T-cell (primary cell): ENCODE measurements at regions not wholly inside any gene's neighbourhood (a gene's known extent, or its start where the extent isn't known, plus 50 kb on each side); places are given as distances from the start of the nearest gene placed in this dataset.
"Not testable (repeated sequence)": the region's sequence is repeated elsewhere in the genome, so short reads cannot be mapped to it uniquely, and the experiment has no call there.

Source experiments
- ATAC-seq, 4 experiments: fragments of 200-7000 bp in 3 of 4; fragments of 150-1000 bp in 1 of 4; cut with Tn5 transposase; replicated peaks in 1 of 4; 1 replicate in 3 of 4; 2 replicates in 1 of 4; pipeline ENCODE4 v1.10.0; 2021; ENCODE audit warnings: moderate library complexity in 3 of 4, mild to moderate bottlenecking in 2 of 4, moderate number of reproducible peaks in 1 of 4
- CTCF ChIA-PET, 2 donors: fragments of 300-600 bp; sonication (Branson Sonifier 250); formaldehyde crosslinking; loops; one replicate each; lab custom pipeline; 2022; ENCODE audit warnings: antibody characterized with exemption in 2 of 2; lab: Charles Lee
- POLR2A ChIA-PET, 2 donors: fragments of 300-600 bp; sonication (Branson Sonifier 250); formaldehyde crosslinking; loops; one replicate each; lab custom pipeline; 2022; ENCODE audit warnings: antibody characterized with exemption in 2 of 2; lab: Charles Lee
- DNase-seq, 35 experiments: peaks; one replicate each; pipeline versions ENCODE4 v3.0.0 to v3.0.0-alpha.2; 2013 to 2023
- H3K27ac ChIP-seq: one replicate; pipeline ENCODE4 v1.5.1; 2013; ENCODE audit warnings: low read length
- H3K27me3 ChIP-seq, 2 experiments: replicated peaks in 1 of 2; 1 replicate in 1 of 2; 2 replicates in 1 of 2; pipeline versions ENCODE4 v1.6.1 to v1.7.0; 2013; ENCODE audit warnings: low read length in 1 of 2, mixed read lengths in 1 of 2; ENCODE audit not compliant: control insufficient read depth in 2 of 2, insufficient read depth in 2 of 2; ENCODE audit errors: extremely low read depth in 1 of 2
- H3K36me3 ChIP-seq, 2 donors: 1 replicate in 1 of 2; 2 replicates in 1 of 2; pipeline versions ENCODE4 v1.6.1 to v1.7.0; 2013; ENCODE audit warnings: low read length in 1 of 2; ENCODE audit not compliant: control insufficient read depth in 2 of 2, insufficient read depth in 1 of 2; ENCODE audit errors: extremely low read depth in 1 of 2
- H3K4me1 ChIP-seq, 2 experiments: 1 replicate in 1 of 2; 2 replicates in 1 of 2; pipeline versions ENCODE4 v1.6.1 to v1.7.0; 2013; ENCODE audit warnings: low read length in 2 of 2, mixed read lengths in 1 of 2; ENCODE audit not compliant: insufficient read depth in 2 of 2, control insufficient read depth in 1 of 2; ENCODE audit errors: extremely low read depth in 1 of 2
- H3K4me3 ChIP-seq, 2 donors: 1 replicate in 1 of 2; 2 replicates in 1 of 2; pipeline versions ENCODE4 v1.5.1 to v1.7.0; 2013; ENCODE audit warnings: mild to moderate bottlenecking in 2 of 2, low read length in 1 of 2, moderate library complexity in 1 of 2; ENCODE audit not compliant: control insufficient read depth in 1 of 2; ENCODE audit errors: extremely low read depth in 1 of 2
- H3K9me3 ChIP-seq: 2 replicates; pipeline ENCODE4 v1.7.0; 2013
- H3K27ac Mint-ChIP-seq, 2 donors: one replicate each; pipeline ENCODE4 v1.8.0; 2020 to 2021; ENCODE audit warnings: mild to moderate bottlenecking in 2 of 2, mixed read lengths in 2 of 2
- H3K27me3 Mint-ChIP-seq, 2 donors: one replicate each; pipeline ENCODE4 v1.8.0; 2021 to 2022; ENCODE audit warnings: mixed read lengths in 2 of 2
- H3K36me3 Mint-ChIP-seq: one replicate; pipeline ENCODE4 v1.8.0; 2021; ENCODE audit warnings: mixed read lengths
- H3K4me1 Mint-ChIP-seq, 3 donors: one replicate each; pipeline ENCODE4 v1.8.0; 2020 to 2022; ENCODE audit warnings: mixed read lengths in 3 of 3, mild to moderate bottlenecking in 1 of 3
- H3K4me3 Mint-ChIP-seq, 3 donors: one replicate each; pipeline ENCODE4 v1.8.0; 2020 to 2022; ENCODE audit warnings: mild to moderate bottlenecking in 3 of 3, mixed read lengths in 3 of 3, moderate library complexity in 3 of 3
- H3K9me3 Mint-ChIP-seq, 3 donors: one replicate each; pipeline ENCODE4 v1.8.0; 2020 to 2022; ENCODE audit warnings: mixed read lengths in 3 of 3
- WGBS: methylation state at CpG from one replicate; pipeline ENCODE4 v1.1.5; 2013; ENCODE audit warnings: missing lambda C conversion rate; ENCODE audit not compliant: insufficient coverage; 5-methylcytosine and 5-hydroxymethylcytosine counted together

- ATAC-seq, H3K4me3 ChIP-seq, H3K4me3 Mint-ChIP-seq, CTCF ChIA-PET, POLR2A ChIA-PET, H3K27ac ChIP-seq, H3K27ac Mint-ChIP-seq, DNase-seq, H3K36me3 ChIP-seq, H3K9me3 ChIP-seq, H3K27me3 Mint-ChIP-seq: not testable (repeated sequence)
- Histone ChIP-seq H3K27me3 (peaks cover 0 to 22% of the 10 kb centered on the region in 2 experiments), H3K4me1 (peaks cover 7 to 14% of the 10 kb centered on the region in 2 experiments)
- peaks cover 8 to 16% (median 8%) of the 10 kb centered on the region in 3 donors for H3K4me1 Mint-ChIP-seq
- H3K9me3 Mint-ChIP-seq, result peaks cover 0 to 23% (median 14%) of the 10 kb centered on the region in 3 donors
- WGBS, result 75% methylated on average over 2 of the region's 5 CpGs
- H3K36me3 Mint-ChIP-seq, result peaks cover 24% of the 10 kb centered on the region
Observed at GRCh38 chr4:3381208-3381607, 60.6 kb upstream of the HGFAC start.

GRCh38 chr4:3382251-3382650 lies 59.5 kb upstream of the HGFAC start:
- no peaks in the 10 kb centered on the region for H3K9me3 ChIP-seq
- no peaks in the 10 kb centered on the region for H3K36me3 ChIP-seq
- Mint-ChIP-seq H3K9me3 (peaks cover 0 to 23% (median 14%) of the 10 kb centered on the region in 3 donors), H3K27me3 (peaks cover 0 to 2% of the 10 kb centered on the region in 2 donors), H3K4me1 (peaks cover 8 to 17% (median 8%) of the 10 kb centered on the region in 3 donors), H3K27ac (no peak overlapping the region), H3K4me3 (no peak overlapping the region), H3K36me3 (peaks cover 24% of the 10 kb centered on the region)
- ChIA-PET CTCF (no interaction called here), POLR2A (no interaction called here)
- no peak overlapping the region for H3K27ac ChIP-seq
- peaks cover 0 to 21% of the 10 kb centered on the region in 2 experiments for H3K27me3 ChIP-seq
- peaks cover 7 to 14% of the 10 kb centered on the region in 2 experiments for H3K4me1 ChIP-seq
- ATAC-seq (no peak), DNase-seq (no peak)
- 100% methylated on average over 1 of the region's 6 CpGs for WGBS
- H3K4me3 ChIP-seq, result no peak overlapping the region

GRCh38 chr4:3384391-3384770 lies 57.4 kb upstream of the HGFAC start:
- no peak overlapping the region for H3K4me3 ChIP-seq
- H3K4me3 Mint-ChIP-seq, result peak overlapping the region in 1 of 3 donors; percentile 25
- CTCF ChIA-PET, result no interaction called here

GRCh38 chr4:3384771-3385710 lies 56.7 kb upstream of the HGFAC start:
- Histone ChIP-seq H3K27me3 (peaks cover 0 to 32% of the 10 kb centered on the region in 2 experiments), H3K4me1 (peaks cover 7 to 14% of the 10 kb centered on the region in 2 experiments), H3K9me3 (no peaks in the 10 kb centered on the region), H3K4me3 (peak overlapping the region in 1 of 2 donors; percentile 30), H3K27ac (no peak overlapping the region), H3K36me3 (no peaks in the 10 kb centered on the region)
- peak in 2 of 4 experiments; percentile 20 to 43 for ATAC-seq
- Mint-ChIP-seq H3K9me3 (peaks cover 0 to 10% (median 8%) of the 10 kb centered on the region in 3 donors), H3K36me3 (peaks cover 10% of the 10 kb centered on the region), H3K4me3 (peak overlapping the region in 1 of 3 donors; percentile 47), H3K27me3 (peaks cover 0 to 2% of the 10 kb centered on the region in 2 donors), H3K27ac (no peak overlapping the region), H3K4me1 (peaks cover 10 to 26% (median 16%) of the 10 kb centered on the region in 3 donors)
- 54% methylated on average over 32 of the region's 35 CpGs for WGBS
- ChIA-PET CTCF (no interaction called here), POLR2A (no interaction called here)
- peak in 2 of 35 experiments; percentile 7 to 20 for DNase-seq

More at GRCh38 chr4:3384391-3384770, 57.4 kb upstream of the HGFAC start:
- Mint-ChIP-seq H3K27me3 (peaks cover 0 to 2% of the 10 kb centered on the region in 2 donors), H3K4me1 (peaks cover 10 to 26% (median 16%) of the 10 kb centered on the region in 3 donors), H3K27ac (no peak overlapping the region), H3K36me3 (peaks cover 10% of the 10 kb centered on the region), H3K9me3 (peaks cover 0 to 17% (median 12%) of the 10 kb centered on the region in 3 donors)
- Histone ChIP-seq H3K27ac (no peak overlapping the region), H3K27me3 (peaks cover 0 to 29% of the 10 kb centered on the region in 2 experiments), H3K9me3 (no peaks in the 10 kb centered on the region), H3K4me1 (peaks cover 7 to 14% of the 10 kb centered on the region in 2 experiments), H3K36me3 (no peaks in the 10 kb centered on the region)
- ATAC-seq (no peak), DNase-seq (no peak)
- POLR2A ChIA-PET, result no interaction called here
- WGBS, result 96% methylated on average over 7 of the region's 7 CpGs

GRCh38 chr4:3385711-3386420 lies 55.9 kb upstream of the HGFAC start:
- H3K4me1 ChIP-seq, result peaks cover 7 to 14% of the 10 kb centered on the region in 2 experiments
- no peak overlapping the region for H3K27ac ChIP-seq
- H3K36me3 Mint-ChIP-seq, result peaks cover 8% of the 10 kb centered on the region
- H3K36me3 ChIP-seq, result no peaks in the 10 kb centered on the region
- POLR2A ChIA-PET, result no interaction called here
- H3K27me3 Mint-ChIP-seq, result peaks cover 0 to 2% of the 10 kb centered on the region in 2 donors
- H3K27me3 ChIP-seq, result peaks cover 0 to 34% of the 10 kb centered on the region in 2 experiments
- no peak overlapping the region for H3K4me3 ChIP-seq
- 91% methylated on average over 15 of the region's 21 CpGs for WGBS
- H3K4me1 Mint-ChIP-seq, result peaks cover 10 to 26% (median 16%) of the 10 kb centered on the region in 3 donors
- CTCF ChIA-PET, result no interaction called here
- ATAC-seq (no peak), DNase-seq (no peak)
- H3K27ac Mint-ChIP-seq, result no peak overlapping the region
- H3K9me3 ChIP-seq, result no peaks in the 10 kb centered on the region
- H3K4me3 Mint-ChIP-seq, result peak overlapping the region in 1 of 3 donors; percentile 47
- H3K9me3 Mint-ChIP-seq, result peaks cover 0 to 7% (median 4%) of the 10 kb centered on the region in 3 donors

GRCh38 chr4:3386526-3386925 lies 55.2 kb upstream of the HGFAC start:
- peaks cover 0 to 34% of the 10 kb centered on the region in 2 experiments for H3K27me3 ChIP-seq
- ChIA-PET CTCF (no interaction called here), POLR2A (no interaction called here)
- Mint-ChIP-seq H3K36me3 (peaks cover 2% of the 10 kb centered on the region), H3K4me3 (no peak overlapping the region), H3K27ac (no peak overlapping the region), H3K4me1 (peaks cover 10 to 26% (median 16%) of the 10 kb centered on the region in 3 donors), H3K9me3 (no peaks in the 10 kb centered on the region), H3K27me3 (peaks cover 0 to 2% of the 10 kb centered on the region in 2 donors)
- no peak for DNase-seq
- H3K27ac ChIP-seq, result no peak overlapping the region
- H3K36me3 ChIP-seq, result no peaks in the 10 kb centered on the region
- H3K4me3 ChIP-seq, result no peak overlapping the region
- 66% methylated on average over 7 of the region's 9 CpGs for WGBS
- no peaks in the 10 kb centered on the region for H3K9me3 ChIP-seq
- H3K4me1 ChIP-seq, result peaks cover 7 to 14% of the 10 kb centered on the region in 2 experiments
- no peak for ATAC-seq
